Liver (tissue), 3 donors: ENCODE measurements at regions not wholly inside any gene's neighbourhood (a gene's known extent, or its start where the extent isn't known, plus 50 kb on each side); places are given as distances from the start of the nearest gene placed in this dataset.

Experiments used
- CTCF ChIP-seq: fragments of 150-350 bp; IDR thresholded peaks from 2 replicates; pipeline ENCODE4 v1.5.1; 2017; ENCODE audit warnings: improper control_type of control experiment, low read depth, low read length; ENCODE audit not compliant: missing input control
- EGR1 ChIP-seq, 2 donors: IDR thresholded peaks; 2 replicates each; pipeline ENCODE4 v1.6.1; 2016 to 2018; ENCODE audit warnings: antibody characterized with exemption in 2 of 2, low read depth in 2 of 2
- FOXA1 ChIP-seq: IDR thresholded peaks from 2 replicates; pipeline ENCODE4 v1.6.1; 2016; ENCODE audit warnings: antibody characterized with exemption
- FOXA2 ChIP-seq: IDR thresholded peaks from 2 replicates; pipeline ENCODE4 v1.6.1; 2016; ENCODE audit warnings: antibody characterized with exemption
- GABPA ChIP-seq, 2 donors: IDR thresholded peaks in 1 of 2; conservative IDR thresholded peaks in 1 of 2; 2 replicates each; pipeline ENCODE4 v1.6.1; 2016; ENCODE audit warnings: antibody characterized with exemption in 2 of 2, mild to moderate bottlenecking in 1 of 2, moderate library complexity in 1 of 2
- JUND ChIP-seq, 2 donors: IDR thresholded peaks; 2 replicates each; pipeline ENCODE4 v1.6.1; 2016; ENCODE audit warnings: antibody characterized with exemption in 2 of 2
- MAX ChIP-seq: IDR thresholded peaks from 2 replicates; pipeline ENCODE4 v1.6.1; 2016; ENCODE audit warnings: antibody characterized with exemption
- RAD21 ChIP-seq, 2 donors: IDR thresholded peaks; 2 replicates each; pipeline ENCODE4 v1.6.1; 2016; ENCODE audit warnings: antibody characterized with exemption in 2 of 2, mild to moderate bottlenecking in 2 of 2
- REST ChIP-seq: IDR thresholded peaks from 2 replicates; pipeline ENCODE4 v1.6.1; 2016; ENCODE audit warnings: antibody characterized with exemption, mild to moderate bottlenecking
- SP1 ChIP-seq: IDR thresholded peaks from 2 replicates; pipeline ENCODE4 v1.6.1; 2018; ENCODE audit warnings: antibody characterized with exemption, mild to moderate bottlenecking
- TAF1 ChIP-seq: conservative IDR thresholded peaks from 2 replicates; pipeline ENCODE4 v1.6.1; 2016; ENCODE audit warnings: antibody characterized with exemption, mild to moderate bottlenecking
- YY1 ChIP-seq: IDR thresholded peaks from 2 replicates; pipeline ENCODE4 v1.6.1; 2016; ENCODE audit warnings: antibody characterized with exemption, mild to moderate bottlenecking
- ZBTB33 ChIP-seq: IDR thresholded peaks from 2 replicates; pipeline ENCODE4 v1.6.1; 2016; ENCODE audit warnings: antibody characterized with exemption
- donor health status: healthy.
- donor health status: healthy.

- TF ChIP-seq CTCF, result no peak
- no peak for TF ChIP-seq FOXA1
- no peak for TF ChIP-seq GABPA (IDR thresholded peaks at IDR 0.05 in 1 of 2, conservative IDR thresholded peaks at IDR 0.05 in 1 of 2)
- no peak for TF ChIP-seq MAX
- no peak for TF ChIP-seq SP1
- TF ChIP-seq REST, result no peak
- TF ChIP-seq YY1, result no peak
- no peak for TF ChIP-seq RAD21 (IDR thresholded peaks at IDR 0.05)
- TF ChIP-seq FOXA2, result no peak
- TF ChIP-seq ZBTB33, result no peak
- TF ChIP-seq JUND (IDR thresholded peaks at IDR 0.05), result no peak
- TF ChIP-seq EGR1 (IDR thresholded peaks at IDR 0.05; ENCODE audit: low read depth in 2 of 2), result no peak
- no peak for TF ChIP-seq TAF1
These were observed 57.3 kb upstream of the PCDH8 start for GRCh38 chr13:52905701-52906100.
